ENCODE measurements at regions not wholly inside any gene's neighbourhood (a gene's known extent, or its start where the extent isn't known, plus 50 kb on each side); places are given as distances from the start of the nearest gene placed in this dataset.

- no peak for DNase-seq (ENCODE audit: extremely low spot score)
- WGBS: 60% methylated on average over 2 of the region's 2 CpGs
- intact Hi-C loops (cut with DNase I): no loop called here
- H3K9me3 ChIP-seq: no peaks in the 10 kb centered on the region
- no peak overlapping the region for H3K4me3 ChIP-seq
- H3K36me3 ChIP-seq: no peaks in the 10 kb centered on the region
- H3K4me1 ChIP-seq: no peaks in the 10 kb centered on the region
- no peak overlapping the region for H3K27ac ChIP-seq (replicated peaks in 1 of 4)
- H3K27me3 ChIP-seq: no peaks in the 10 kb centered on the region
- TF ChIP-seq POLR2AphosphoS5 (IDR thresholded peaks at IDR 0.05) (no peak), CTCF (IDR thresholded peaks at IDR 0.05) (no peak), POLR2A (IDR thresholded peaks at IDR 0.05; ENCODE audit: low read depth) (no peak), EP300 (IDR thresholded peaks at IDR 0.05) (no peak)
Observed at GRCh38 chr2:228417526-228417925, 236.0 kb upstream of the SPHKAP start.

GRCh38 chr2:228410061-228410460, 228.6 kb upstream of the SPHKAP start:
- H3K4me1 ChIP-seq: no peaks in the 10 kb centered on the region
- no peaks in the 10 kb centered on the region for H3K27me3 ChIP-seq
- H3K9me3 ChIP-seq: no peaks in the 10 kb centered on the region
- H3K4me3 ChIP-seq: no peak overlapping the region
- intact Hi-C loops (cut with DNase I): no loop called here
- DNase-seq (ENCODE audit: extremely low spot score): no peak
- WGBS: 71% methylated on average over 1 of the region's 1 CpG
- no peaks in the 10 kb centered on the region for H3K36me3 ChIP-seq
- H3K27ac ChIP-seq (replicated peaks in 1 of 4): no peak overlapping the region
- TF ChIP-seq POLR2AphosphoS5 (IDR thresholded peaks at IDR 0.05) (no peak), POLR2A (IDR thresholded peaks at IDR 0.05; ENCODE audit: low read depth) (no peak), EP300 (IDR thresholded peaks at IDR 0.05) (no peak), CTCF (IDR thresholded peaks at IDR 0.05) (no peak)

- WGBS: 64% methylated on average over 1 of the region's 1 CpG
- no peak for DNase-seq (ENCODE audit: extremely low spot score)
Observed at GRCh38 chr2:228409493-228409892, 228.0 kb upstream of the SPHKAP start.

GRCh38 chr2:228408529-228409227, 227.2 kb upstream of the SPHKAP start:
- Histone ChIP-seq H3K27me3 (no peaks in the 10 kb centered on the region), H3K36me3 (no peaks in the 10 kb centered on the region), H3K4me1 (no peaks in the 10 kb centered on the region), H3K9me3 (no peaks in the 10 kb centered on the region), H3K4me3 (no peak overlapping the region), H3K27ac (replicated peaks in 1 of 4) (no peak overlapping the region)
- 80% methylated on average over 4 of the region's 4 CpGs for WGBS
- intact Hi-C loops (cut with DNase I): no loop called here
- no peak for DNase-seq (ENCODE audit: extremely low spot score)
- TF ChIP-seq POLR2A (IDR thresholded peaks at IDR 0.05; ENCODE audit: low read depth) (no peak), EP300 (IDR thresholded peaks at IDR 0.05) (no peak), POLR2AphosphoS5 (IDR thresholded peaks at IDR 0.05) (no peak), CTCF (IDR thresholded peaks at IDR 0.05) (no peak)

More at GRCh38 chr2:228409493-228409892, 228.0 kb upstream of the SPHKAP start:
- no peaks in the 10 kb centered on the region for H3K27me3 ChIP-seq
- H3K36me3 ChIP-seq: no peaks in the 10 kb centered on the region
- no peak overlapping the region for H3K4me3 ChIP-seq
- no peak overlapping the region for H3K27ac ChIP-seq (replicated peaks in 1 of 4)
- H3K9me3 ChIP-seq: no peaks in the 10 kb centered on the region
- TF ChIP-seq EP300 (IDR thresholded peaks at IDR 0.05) (no peak), CTCF (IDR thresholded peaks at IDR 0.05) (no peak), POLR2AphosphoS5 (IDR thresholded peaks at IDR 0.05) (no peak), POLR2A (IDR thresholded peaks at IDR 0.05; ENCODE audit: low read depth) (no peak)
- intact Hi-C loops (cut with DNase I): no loop called here
- H3K4me1 ChIP-seq: no peaks in the 10 kb centered on the region

GRCh38 chr2:228407821-228408220, 226.3 kb upstream of the SPHKAP start:
- Histone ChIP-seq H3K27me3 (no peaks in the 10 kb centered on the region), H3K9me3 (no peaks in the 10 kb centered on the region), H3K4me1 (no peaks in the 10 kb centered on the region), H3K4me3 (no peak overlapping the region), H3K36me3 (no peaks in the 10 kb centered on the region), H3K27ac (replicated peaks in 1 of 4) (no peak overlapping the region)
- no peak for DNase-seq (ENCODE audit: extremely low spot score)
- intact Hi-C loops (cut with DNase I): no loop called here
- TF ChIP-seq POLR2A (IDR thresholded peaks at IDR 0.05; ENCODE audit: low read depth) (no peak), POLR2AphosphoS5 (IDR thresholded peaks at IDR 0.05) (no peak)
